ENCODE measurements at regions not wholly inside any gene's neighbourhood (a gene's known extent, or its start where the extent isn't known, plus 50 kb on each side); places are given as distances from the start of the nearest gene placed in this dataset.
"Not testable (repeated sequence)": the region's sequence is repeated elsewhere in the genome, so short reads cannot be mapped to it uniquely, and the experiment has no call there.

DNA sequence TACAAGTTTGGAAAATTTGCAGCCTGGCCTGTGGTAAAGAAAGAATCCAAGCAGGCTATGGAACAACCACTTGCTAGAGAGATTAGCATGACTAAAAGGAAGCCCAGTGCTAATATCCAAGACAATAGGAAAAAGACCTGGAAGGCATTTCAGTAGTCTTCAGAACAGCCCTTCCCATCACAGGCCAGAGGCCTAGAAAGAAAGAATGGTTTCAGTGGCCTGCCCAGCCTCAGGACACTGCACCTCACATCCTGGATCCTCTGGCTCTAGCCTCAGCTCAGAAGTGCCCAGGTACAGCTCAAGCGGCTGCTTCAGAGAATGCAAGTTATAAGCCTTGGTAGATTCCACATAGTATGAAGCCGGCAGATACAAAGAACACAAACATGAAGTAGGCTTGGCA, 449.8 kb upstream of the AR start:
- DNase-seq (ENCODE audit: low spot score): no peak
- in situ Hi-C loops (cut with MboI; ENCODE audit: low sequenced_read_pairs, unreplicated experiment): no loop called here
- TF ChIP-seq, protein P1, sequence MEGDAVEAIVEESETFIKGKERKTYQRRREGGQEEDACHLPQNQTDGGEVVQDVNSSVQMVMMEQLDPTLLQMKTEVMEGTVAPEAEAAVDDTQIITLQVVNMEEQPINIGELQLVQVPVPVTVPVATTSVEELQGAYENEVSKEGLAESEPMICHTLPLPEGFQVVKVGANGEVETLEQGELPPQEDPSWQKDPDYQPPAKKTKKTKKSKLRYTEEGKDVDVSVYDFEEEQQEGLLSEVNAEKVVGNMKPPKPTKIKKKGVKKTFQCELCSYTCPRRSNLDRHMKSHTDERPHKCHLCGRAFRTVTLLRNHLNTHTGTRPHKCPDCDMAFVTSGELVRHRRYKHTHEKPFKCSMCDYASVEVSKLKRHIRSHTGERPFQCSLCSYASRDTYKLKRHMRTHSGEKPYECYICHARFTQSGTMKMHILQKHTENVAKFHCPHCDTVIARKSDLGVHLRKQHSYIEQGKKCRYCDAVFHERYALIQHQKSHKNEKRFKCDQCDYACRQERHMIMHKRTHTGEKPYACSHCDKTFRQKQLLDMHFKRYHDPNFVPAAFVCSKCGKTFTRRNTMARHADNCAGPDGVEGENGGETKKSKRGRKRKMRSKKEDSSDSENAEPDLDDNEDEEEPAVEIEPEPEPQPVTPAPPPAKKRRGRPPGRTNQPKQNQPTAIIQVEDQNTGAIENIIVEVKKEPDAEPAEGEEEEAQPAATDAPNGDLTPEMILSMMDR (IDR thresholded peaks at IDR 0.05; ENCODE audit: borderline replicate concordance, control extremely low read depth, extremely low read depth, insufficient read depth, missing control alignments): no peak

DNA sequence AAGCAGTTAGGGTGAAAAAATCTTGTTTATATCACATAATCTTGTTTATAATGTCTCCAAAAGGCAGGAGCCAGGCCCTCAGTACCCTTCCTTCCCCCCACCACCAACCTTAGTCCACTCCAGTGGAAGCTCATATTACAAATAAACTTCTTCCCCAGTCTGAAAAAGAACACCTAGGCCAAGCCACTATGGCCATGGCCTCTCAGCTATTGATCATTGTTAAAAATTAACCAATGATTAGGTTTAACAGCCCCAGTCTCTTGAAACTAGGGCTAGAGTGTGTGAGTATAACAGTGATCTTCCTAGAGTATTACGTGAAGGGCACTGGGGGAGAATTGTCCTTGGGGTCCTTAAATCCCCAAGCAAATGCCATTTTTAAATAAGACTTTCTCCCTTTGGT, 411.9 kb upstream of the EDA2R start:
- no peak for DNase-seq (ENCODE audit: low spot score)
- TF ChIP-seq, protein P1 (IDR thresholded peaks at IDR 0.05; ENCODE audit: borderline replicate concordance, control extremely low read depth, extremely low read depth, insufficient read depth, missing control alignments): no peak
- in situ Hi-C loops (cut with MboI; ENCODE audit: low sequenced_read_pairs, unreplicated experiment): no loop called here

DNA sequence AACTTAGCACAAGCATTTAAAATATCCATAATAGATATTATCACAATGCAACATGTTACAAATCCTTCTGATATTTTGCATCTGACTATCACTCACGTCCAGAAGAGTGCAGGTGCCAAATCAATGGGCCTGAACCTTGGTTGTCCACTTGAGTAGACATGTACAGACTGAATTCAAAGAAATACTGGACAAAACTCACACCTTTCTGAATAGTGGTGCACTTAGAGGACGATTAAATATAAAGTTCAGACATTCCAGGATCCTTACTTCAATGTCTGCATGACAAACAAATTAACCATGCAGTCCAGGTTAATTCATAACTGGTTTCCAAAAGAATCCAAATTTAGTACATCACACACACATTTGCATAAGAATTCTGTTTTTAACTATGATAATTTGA, 406.0 kb upstream of the EDA2R start:
- TF ChIP-seq, protein P1 (IDR thresholded peaks at IDR 0.05; ENCODE audit: borderline replicate concordance, control extremely low read depth, extremely low read depth, insufficient read depth, missing control alignments): no peak
- DNase-seq (ENCODE audit: low spot score): no peak
- in situ Hi-C loops (cut with MboI; ENCODE audit: low sequenced_read_pairs, unreplicated experiment): no loop called here

DNA sequence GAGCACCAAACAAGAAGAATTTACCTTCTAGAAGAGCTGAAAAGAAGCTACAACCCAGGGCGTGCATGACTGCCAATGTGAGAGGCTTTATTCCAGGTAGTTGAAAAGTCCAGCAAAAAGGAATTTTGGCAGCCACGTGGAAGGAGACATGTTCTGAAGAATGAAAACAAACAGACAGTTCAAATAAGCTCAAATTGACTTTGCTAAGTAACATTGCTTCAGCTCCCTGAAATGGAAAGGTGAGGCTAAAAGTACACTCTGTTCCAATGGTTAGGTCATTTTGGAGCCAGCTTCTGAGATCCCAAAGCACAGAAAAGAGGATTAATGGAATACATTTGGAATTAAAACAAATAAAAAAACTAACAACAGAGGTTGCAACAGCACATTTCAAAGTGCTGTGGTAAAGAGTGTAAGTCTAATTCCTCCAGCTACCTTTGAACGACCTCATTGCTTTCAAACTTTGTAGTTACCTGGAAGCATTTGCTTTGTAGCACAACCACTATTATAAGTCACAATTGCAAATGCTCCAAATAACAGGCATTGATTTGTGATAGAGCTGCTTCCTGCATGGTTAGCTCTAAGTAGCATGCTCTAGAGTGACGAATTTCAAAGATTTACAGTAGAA, 405.3 kb upstream of the EDA2R start:
- no peak for DNase-seq (ENCODE audit: low spot score)
- TF ChIP-seq, protein P1 (IDR thresholded peaks at IDR 0.05; ENCODE audit: borderline replicate concordance, control extremely low read depth, extremely low read depth, insufficient read depth, missing control alignments): no peak
- in situ Hi-C loops (cut with MboI; ENCODE audit: low sequenced_read_pairs, unreplicated experiment): no loop called here

DNA sequence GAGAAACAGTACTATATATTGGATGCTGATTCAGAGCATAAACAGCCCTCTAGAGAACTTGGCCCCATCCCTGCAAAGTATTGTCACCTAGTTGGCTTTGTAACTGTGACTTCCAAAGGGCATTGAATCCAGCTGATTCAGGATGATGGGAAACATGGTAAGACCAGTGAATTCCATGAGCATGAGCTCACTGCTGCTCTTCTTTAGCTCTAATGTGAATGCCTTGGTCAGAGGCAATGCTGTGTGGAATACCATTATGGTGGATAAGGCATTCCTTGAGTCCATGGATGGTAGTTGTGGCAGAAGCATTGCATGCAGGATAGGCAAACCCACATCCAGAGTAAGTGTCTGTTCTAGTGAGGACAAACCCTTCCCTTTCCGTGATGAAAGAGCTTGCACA, 365.6 kb upstream of the EDA2R start:
- no peak for DNase-seq (ENCODE audit: low spot score)
- TF ChIP-seq, protein P1 (IDR thresholded peaks at IDR 0.05; ENCODE audit: borderline replicate concordance, control extremely low read depth, extremely low read depth, insufficient read depth, missing control alignments): no peak
- in situ Hi-C loops (cut with MboI; ENCODE audit: low sequenced_read_pairs, unreplicated experiment): no loop called here

DNA sequence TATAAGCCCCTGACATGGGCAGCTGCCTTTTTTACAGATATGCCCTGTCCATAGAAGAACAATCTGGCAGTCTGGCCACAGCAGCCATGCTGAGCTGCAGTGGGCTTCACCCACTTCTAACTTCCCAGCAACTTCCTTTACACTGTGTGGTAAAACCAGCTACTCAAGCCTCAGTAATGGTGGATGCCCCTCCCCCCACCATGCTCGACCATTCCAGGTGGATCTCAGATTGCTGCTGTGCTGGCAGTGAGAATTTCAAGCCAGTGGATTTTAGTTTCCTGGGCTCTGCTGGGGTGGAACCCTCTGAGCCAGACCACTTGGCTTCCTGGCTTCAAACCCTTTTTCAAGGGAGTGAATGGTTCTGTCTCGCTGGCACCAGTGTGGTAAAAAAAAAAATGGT, 355.9 kb upstream of the EDA2R start:
- TF ChIP-seq, protein P1 (IDR thresholded peaks at IDR 0.05; ENCODE audit: borderline replicate concordance, control extremely low read depth, extremely low read depth, insufficient read depth, missing control alignments): no peak
- in situ Hi-C loops (cut with MboI; ENCODE audit: low sequenced_read_pairs, unreplicated experiment): no loop called here
- no peak for DNase-seq (ENCODE audit: low spot score)

DNA sequence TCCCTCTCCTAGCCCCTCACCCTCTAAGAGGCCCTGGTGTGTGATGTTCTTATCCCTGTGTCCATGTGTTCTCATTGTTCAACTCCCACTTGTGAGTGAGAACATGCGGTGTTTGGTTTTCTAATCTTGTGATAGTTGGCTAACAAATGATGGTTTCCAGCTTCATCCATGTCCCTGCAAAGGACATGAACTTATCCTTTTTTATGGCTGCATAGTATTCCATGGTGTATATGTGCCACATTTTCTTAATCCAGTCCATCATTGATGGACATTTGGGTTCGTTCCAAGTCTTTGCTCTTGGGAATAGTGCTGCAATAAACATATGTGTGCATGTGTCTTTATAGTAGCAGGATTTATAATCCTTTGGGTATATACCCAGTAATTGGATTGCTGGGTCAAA, 353.2 kb upstream of the EDA2R start:
- DNase-seq (ENCODE audit: low spot score); in situ Hi-C loops (cut with MboI; ENCODE audit: low sequenced_read_pairs, unreplicated experiment): not testable (repeated sequence)
